ENCODE measurements at regions not wholly inside any gene's neighbourhood (a gene's known extent, or its start where the extent isn't known, plus 50 kb on each side); places are given as distances from the start of the nearest gene placed in this dataset.
"Not testable (repeated sequence)": the region's sequence is repeated elsewhere in the genome, so short reads cannot be mapped to it uniquely, and the experiment has no call there.

GRCh38 chr10:113475381-113475807 is 77.5 kb upstream of the HABP2 start:
- FAIRE-seq: no peak

DNA sequence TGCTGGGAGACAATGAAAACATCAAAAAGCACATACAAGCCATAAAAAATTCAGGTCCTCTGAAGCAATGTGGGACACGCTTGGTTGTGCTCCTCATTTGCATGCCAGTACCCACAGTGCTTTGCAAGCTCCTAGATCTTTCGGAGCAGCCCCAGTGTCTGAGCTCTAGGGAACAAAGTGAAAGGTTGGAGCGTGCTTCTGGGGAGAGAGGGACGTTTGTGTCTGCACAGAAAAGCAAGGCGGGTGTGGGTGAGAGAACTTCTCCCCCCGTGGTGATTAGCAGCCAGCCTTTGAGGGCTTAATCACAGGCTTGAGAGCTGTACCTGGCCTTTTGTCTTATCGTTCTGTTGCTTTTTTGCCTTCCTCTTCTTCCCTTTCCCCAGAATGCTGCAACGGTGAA is 76.7 kb upstream of the HABP2 start:
- no peak for FAIRE-seq

DNA sequence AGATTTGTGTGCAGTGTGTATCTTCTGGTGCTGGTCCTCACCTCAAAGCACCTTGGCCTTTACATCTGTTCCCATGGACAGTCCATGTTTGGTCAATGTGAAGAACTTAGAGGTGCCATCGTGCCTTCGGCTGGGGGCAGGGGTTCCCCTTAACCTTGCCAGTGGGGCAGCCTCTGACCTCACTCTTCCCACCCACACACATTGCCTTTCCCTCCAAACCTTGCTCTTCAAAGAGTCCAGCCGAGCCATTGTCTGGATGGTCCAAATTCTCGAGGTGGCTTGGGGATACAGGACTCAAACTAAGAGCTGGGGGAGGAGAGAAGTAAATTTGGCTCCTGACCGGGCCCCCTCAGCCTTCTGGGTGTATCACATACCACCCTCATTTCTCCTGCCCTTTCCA is 76.2 kb upstream of the HABP2 start:
- no peak for FAIRE-seq

GRCh38 chr10:113477451-113477850 is 75.4 kb upstream of the HABP2 start:
- FAIRE-seq: no peak

DNA sequence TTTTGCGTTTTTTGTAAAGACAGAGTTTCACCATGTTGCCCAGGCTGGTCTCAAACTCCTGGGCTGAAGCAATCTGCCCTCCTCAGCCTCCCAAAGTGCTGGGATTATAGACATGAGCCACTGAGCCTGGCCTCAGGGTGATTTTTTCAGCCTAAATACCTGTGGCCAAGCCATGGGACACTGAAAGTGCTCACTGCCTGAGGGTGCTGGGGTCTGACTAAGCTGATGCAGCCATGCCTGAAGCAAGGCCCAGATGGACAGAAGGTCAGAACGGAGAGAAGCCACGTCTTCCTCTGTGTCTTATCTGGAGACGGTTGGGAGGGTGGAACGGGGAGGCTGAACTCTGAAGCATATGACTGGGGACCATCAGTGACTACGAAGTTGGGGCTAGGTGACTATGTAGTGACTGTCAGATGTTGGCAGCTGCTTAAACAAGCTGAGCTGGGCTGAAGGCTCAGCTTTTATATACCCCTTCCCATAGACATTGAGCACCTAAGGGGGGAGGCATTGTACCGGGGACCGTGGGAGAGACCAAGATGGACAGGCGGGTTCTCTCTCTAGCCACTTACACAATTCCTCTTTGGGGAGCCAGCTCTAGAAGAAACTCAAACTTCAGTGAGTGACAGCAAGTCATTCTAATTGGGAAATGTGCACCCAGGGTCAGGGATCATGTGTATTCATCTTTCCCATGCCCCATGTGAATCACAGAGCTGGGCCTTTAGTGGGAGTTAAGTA is 73.3 kb upstream of the HABP2 start:
- no peak for FAIRE-seq

- no peak for FAIRE-seq
Measured at GRCh38 chr10:113480081-113480360, 72.8 kb upstream of the HABP2 start.

DNA sequence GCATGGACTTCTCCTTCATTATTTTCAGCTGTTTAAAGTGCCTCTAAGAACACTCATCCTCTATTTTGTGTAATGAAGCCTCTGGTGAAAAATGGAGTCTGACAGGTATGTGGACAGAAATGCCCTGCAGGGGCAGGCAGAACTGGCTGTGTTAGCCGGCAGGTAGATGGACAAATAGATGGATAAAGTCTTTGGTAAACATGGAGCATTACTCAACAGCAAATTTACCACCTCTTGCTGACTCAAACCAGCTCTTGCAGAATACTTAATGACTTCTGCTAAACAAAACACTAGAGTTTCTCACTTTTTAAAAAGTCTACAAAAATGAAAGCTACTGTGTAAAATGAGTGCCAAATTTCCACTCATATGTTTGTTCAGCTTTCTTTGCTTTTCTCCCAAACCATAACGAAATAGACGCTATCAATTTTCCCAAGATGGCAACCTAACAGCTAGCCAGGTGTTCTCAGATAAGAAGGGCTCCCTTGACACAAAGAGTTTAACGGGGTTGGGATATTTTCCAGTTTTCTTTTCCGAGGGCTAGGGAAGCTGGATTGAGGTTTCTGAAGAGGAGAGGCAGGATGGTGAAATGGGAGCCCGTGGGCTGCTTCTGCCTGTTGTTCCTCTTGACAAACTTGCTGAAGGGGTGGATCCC is 71.9 kb upstream of the HABP2 start:
- no peak for FAIRE-seq

- FAIRE-seq: no peak
Measured at GRCh38 chr10:113484487-113484886, 68.4 kb upstream of the HABP2 start.

GRCh38 chr10:113485736-113486135 is 67.1 kb upstream of the HABP2 start:
- FAIRE-seq: no peak

DNA sequence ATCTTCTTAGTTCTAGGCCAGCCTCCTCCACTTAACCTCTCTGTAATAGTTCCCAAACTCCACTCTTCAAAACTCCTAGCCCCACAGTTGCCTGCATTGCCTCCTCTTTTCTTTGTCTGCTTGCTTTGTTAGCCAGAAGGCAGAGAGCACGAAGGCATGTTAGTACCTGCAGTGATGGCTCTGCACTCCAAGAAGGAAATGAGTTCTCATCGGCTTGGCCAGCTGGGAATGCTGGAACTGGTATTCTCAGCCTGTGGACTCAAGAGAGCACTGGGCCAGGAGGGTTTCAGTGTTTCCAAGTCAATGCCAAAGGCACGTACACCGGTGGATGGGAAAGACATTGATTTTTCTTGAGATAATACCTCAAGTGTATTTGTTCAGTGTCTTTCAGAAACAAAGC is 66.3 kb upstream of the HABP2 start:
- FAIRE-seq: no peak

GRCh38 chr10:113487154-113487553 is 65.7 kb upstream of the HABP2 start:
- FAIRE-seq: no peak

DNA sequence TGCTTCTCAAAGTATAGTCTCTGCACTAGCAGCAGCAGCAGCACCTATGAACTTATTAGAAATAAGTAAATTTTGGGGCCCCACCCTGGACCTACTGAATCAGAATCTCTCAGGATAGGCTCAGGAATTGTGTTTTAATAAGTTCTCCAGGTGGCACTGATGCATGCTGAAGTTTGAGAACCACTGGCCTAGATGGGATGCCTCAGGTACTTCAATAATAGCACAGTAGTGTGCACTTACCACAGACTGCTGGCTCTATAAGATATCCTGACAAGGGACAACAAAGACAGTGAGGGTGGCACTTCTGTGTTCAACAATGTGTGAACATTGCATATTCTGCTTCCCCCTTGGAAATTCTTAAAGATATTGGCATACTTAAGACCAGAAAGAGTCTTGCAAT is 64.7 kb upstream of the HABP2 start:
- FAIRE-seq: no peak

DNA sequence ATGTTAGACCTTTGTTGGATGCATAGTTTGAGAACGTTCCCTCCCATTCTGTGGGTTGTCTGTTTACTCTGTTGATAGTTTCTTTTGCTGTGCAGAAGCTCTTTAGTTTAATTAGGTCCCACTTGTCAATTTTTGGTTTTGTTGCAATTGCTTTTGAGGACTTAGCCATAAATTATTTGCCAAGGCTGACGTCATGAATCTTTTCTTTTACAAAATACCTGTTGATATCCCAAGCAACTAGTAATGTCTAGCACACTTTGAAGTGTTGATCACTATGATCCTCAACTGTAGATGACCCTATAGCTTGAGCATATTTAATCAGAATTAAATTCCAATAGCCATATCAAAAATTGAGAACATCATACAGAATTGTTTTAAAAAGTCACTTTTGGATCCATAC is 63.3 kb upstream of the HABP2 start:
- not testable (repeated sequence) for FAIRE-seq

GRCh38 chr10:113491967-113492565 is 60.8 kb upstream of the HABP2 start:
- no peak for FAIRE-seq

GRCh38 chr10:113493195-113493594 is 59.7 kb upstream of the HABP2 start:
- FAIRE-seq: no peak

DNA sequence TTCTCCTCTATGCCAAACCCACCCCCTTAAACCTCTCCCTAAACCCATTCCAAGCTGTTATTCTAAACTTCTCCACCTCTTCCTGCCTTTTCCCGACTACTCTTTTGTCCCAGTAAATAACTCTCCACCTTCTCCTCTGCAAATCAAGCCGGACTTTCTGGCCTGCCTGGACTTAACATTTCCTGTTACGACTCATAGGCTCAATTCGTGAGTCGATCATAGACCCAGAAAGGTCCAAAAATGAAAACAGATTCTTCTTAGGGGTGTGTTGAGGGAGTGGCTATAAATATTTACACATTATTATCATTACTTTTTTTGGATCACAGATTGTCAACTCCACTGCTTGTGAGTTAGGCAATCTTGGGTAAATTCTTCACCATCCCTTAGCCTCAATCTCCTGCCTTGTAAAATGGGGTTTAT is 59.0 kb upstream of the HABP2 start:
- no peak for FAIRE-seq

DNA sequence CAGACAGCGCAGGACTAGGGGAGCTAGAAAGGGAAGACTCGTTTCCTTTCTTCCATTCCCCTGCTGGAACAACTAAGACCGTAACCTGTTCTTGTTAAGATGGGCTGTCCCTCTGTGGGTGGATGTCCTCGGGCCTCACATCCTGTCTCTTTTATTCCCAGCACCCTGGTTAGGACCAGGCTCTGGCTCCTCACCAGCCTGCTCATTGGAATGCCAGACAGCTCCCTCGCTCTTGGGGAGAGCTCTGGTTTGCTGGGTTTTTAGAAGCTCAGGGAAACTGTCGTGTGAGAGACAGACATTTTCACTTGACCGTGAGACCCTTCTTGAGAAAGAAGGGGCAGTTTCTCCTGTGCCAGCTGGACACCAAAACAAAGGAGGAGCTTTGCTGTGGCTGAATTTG is 58.1 kb upstream of the HABP2 start:
- FAIRE-seq: no peak

DNA sequence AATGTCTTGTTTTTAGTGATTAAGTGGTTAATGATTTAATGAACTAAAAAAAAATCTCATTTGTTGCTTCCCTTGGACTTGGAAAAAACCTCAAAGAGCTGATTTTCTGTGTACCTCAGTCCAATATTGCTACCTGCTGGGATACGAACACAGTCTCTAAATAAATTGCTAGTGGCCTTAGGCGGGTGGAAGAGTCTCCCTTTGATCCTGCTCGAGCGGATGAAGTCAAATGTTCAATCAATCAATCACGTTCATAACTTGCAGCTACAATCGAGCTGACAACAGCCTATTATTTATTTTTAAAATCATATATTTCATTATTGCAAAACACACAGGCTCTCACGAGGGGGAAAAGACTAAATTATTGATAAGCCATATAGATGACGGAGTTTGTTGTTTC is 57.3 kb upstream of the HABP2 start:
- FAIRE-seq: no peak

DNA sequence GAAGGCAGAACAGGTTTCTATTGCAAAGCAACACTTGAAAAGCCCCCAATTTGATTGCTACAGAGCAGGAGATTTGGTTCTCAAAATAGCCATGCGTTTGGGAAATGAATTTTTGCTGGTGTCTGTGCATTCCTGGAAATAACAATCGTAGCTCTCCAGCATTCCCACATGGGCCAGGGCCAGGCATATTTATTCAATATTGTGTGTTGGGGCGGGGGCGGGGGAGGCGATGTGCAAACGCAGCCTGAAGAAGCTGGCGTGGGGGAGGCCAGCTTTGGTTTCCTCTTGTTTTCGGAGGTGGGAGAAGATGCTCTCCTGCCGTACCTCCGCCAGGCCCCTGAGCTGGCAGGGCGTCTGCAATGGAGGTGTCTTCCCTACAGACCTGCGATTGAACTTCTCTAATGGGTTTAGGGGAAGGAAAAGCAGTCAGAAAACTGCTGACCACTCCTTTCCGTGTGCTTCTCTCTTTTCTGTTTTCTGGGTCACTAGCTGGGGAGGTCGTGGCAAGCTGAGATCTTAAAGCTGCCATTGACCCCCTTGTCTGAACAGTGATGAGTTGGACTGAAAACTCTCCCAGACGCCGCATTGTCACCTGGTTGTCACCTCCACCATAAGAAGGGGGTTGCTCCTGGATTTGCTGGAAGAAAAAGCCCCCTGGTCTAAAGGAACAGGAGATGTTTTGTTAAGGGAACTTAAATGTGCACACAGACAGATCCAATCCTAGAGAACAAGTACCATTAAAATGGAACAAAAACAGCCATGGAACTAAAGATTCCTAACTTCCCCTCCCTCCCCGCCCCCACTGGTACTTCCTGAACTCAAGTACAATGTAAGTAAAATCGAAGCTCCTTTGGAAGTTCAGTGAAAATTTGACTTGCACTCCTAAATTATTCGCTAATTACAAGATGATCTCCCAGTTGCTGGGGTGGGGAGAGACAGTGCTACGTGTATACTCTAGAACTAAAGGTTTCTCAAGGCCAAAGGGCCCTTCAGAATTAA is 56.4 kb upstream of the HABP2 start:
- FAIRE-seq: no peak

DNA sequence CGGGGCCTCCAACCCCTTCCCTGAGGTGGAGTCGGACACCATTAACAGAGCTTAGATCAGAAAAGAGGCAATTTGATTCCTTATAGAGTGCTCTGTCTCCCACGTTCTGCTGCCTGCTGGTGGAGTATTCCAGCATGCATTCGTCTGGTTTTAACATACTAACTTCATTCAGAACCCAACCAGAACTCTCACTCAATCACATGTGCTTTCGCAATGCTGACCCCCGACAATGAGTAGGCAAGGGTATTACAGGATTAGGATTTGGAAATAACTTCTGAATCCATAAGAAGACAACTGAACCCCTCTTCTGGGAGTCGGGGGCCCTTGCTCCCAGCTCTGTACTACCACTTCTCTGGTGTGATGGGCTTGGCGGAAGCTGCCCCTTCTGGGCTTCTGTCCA is 55.7 kb upstream of the HABP2 start:
- no peak for FAIRE-seq

- no peak for FAIRE-seq
Measured at GRCh38 chr10:113498997-113499396, 53.9 kb upstream of the HABP2 start.

- no peak for FAIRE-seq
Measured at GRCh38 chr10:113499806-113500205, 53.0 kb upstream of the HABP2 start.

- not testable (repeated sequence) for FAIRE-seq
Measured at GRCh38 chr10:113501031-113501430, 51.8 kb upstream of the HABP2 start.
